SK-N-SH (cell line): ENCODE measurements at regions not wholly inside any gene's neighbourhood (a gene's known extent, or its start where the extent isn't known, plus 50 kb on each side); places are given as distances from the start of the nearest gene placed in this dataset.
A peak's percentile ranks its signal among the peaks of the same experiment; 100 is the strongest.

Experiments used
- CTCF ChIA-PET: fragments of 300-600, 350-600 bp; formaldehyde crosslinking; extraction: SDS; loops from one replicate; lab custom pipeline; 2021; lab: Yijun Ruan, JAX
- POLR2A ChIA-PET: fragments of 350-600 bp; sonication (Branson Sonifier 250); formaldehyde crosslinking; extraction: SDS; loops from one replicate; lab custom pipeline; 2020; ENCODE audit warnings: antibody characterized with exemption, inconsistent platforms; lab: Yijun Ruan, JAX
- DNase-seq: peaks from one replicate; pipeline ENCODE4 v3.0.0; 2012
- H2AFZ ChIP-seq: fragments of 200-600 bp; sonication (generic); 2 replicates; pipeline ENCODE4 v1.8.1; 2016; ENCODE audit warnings: antibody characterized with exemption, mild to moderate bottlenecking, low read depth
- H3F3A ChIP-seq: fragments of 200-600 bp; sonication (generic); replicated peaks from 2 replicates; pipeline ENCODE3; 2016; ENCODE audit warnings: antibody characterized with exemption, mild to moderate bottlenecking; ENCODE audit not compliant: insufficient read depth
- H3K27ac ChIP-seq, 2 experiments: fragments of 200-500 bp in 1 of 2; fragments of 200-600 bp in 1 of 2; sonication (Bioruptor generic) in 1 of 2; sonication (generic), shearing (Covaris generic) in 1 of 2; 2 replicates each; pipeline versions ENCODE4 v1.5.1 to v1.6.1; 2014 to 2016; ENCODE audit warnings: low read depth in 2 of 2, inconsistent platforms in 1 of 2, low read length in 1 of 2, mild to moderate bottlenecking in 1 of 2, mixed read lengths in 1 of 2
- H3K27me3 ChIP-seq: fragments of 200-600 bp; sonication (generic), shearing (Covaris generic); 2 replicates; pipeline ENCODE4 v1.6.1; 2016; ENCODE audit warnings: mixed run types; ENCODE audit not compliant: insufficient read depth
- H3K36me3 ChIP-seq, 2 experiments: fragments of 200-500 bp in 1 of 2; fragments of 200-600 bp in 1 of 2; sonication (Bioruptor generic) in 1 of 2; sonication (generic) in 1 of 2; replicated peaks in 1 of 2; 2 replicates each; pipeline versions ENCODE3 to v1.5.1; 2014 to 2016; ENCODE audit warnings: low read length in 1 of 2, mild to moderate bottlenecking in 1 of 2; ENCODE audit not compliant: insufficient read depth in 2 of 2, control insufficient read depth in 1 of 2
- H3K4me1 ChIP-seq, 2 experiments: fragments of 200-500 bp in 1 of 2; fragments of 200-600 bp in 1 of 2; sonication (Bioruptor generic) in 1 of 2; sonication (generic), shearing (Covaris generic) in 1 of 2; 2 replicates each; pipeline versions ENCODE4 v1.5.1 to v1.6.1; 2014 to 2016; ENCODE audit warnings: low read depth in 1 of 2, low read length in 1 of 2, mixed run types in 1 of 2; ENCODE audit not compliant: insufficient read depth in 2 of 2, control insufficient read depth in 1 of 2
- H3K4me2 ChIP-seq: fragments of 200-600 bp; sonication (generic), shearing (Covaris generic); 2 replicates; pipeline ENCODE4 v1.6.1; 2017; ENCODE audit warnings: mixed run types
- H3K4me3 ChIP-seq, 2 experiments: fragments of 200-500 bp in 1 of 2; fragments of 200-600 bp in 1 of 2; sonication (Bioruptor generic) in 1 of 2; sonication (generic), shearing (Covaris generic) in 1 of 2; 2 replicates each; pipeline versions ENCODE4 v1.5.1 to v1.8.1; 2014 to 2016; ENCODE audit warnings: low read depth in 2 of 2, inconsistent platforms in 1 of 2, low read length in 1 of 2, mild to moderate bottlenecking in 1 of 2, mixed read lengths in 1 of 2, moderate library complexity in 1 of 2
- H3K79me2 ChIP-seq: fragments of 200-600 bp; sonication (generic); 2 replicates; pipeline ENCODE4 v1.8.1; 2017; ENCODE audit warnings: mild to moderate bottlenecking; ENCODE audit not compliant: insufficient read depth
- H3K9ac ChIP-seq: fragments of 200-600 bp; sonication (generic); 2 replicates; pipeline ENCODE4 v1.6.1; 2017; ENCODE audit warnings: mixed run types
- H3K9me2 ChIP-seq: fragments of 200-600 bp; sonication (generic); 2 replicates; pipeline ENCODE4 v1.6.1; 2017; ENCODE audit warnings: mixed run types
- H3K9me3 ChIP-seq: fragments of 200-600 bp; sonication (generic); 2 replicates; pipeline ENCODE4 v1.6.1; 2017; ENCODE audit warnings: mixed run types, mild to moderate bottlenecking, moderate library complexity
- H4K20me1 ChIP-seq: fragments of 200-600 bp; sonication (generic); 2 replicates; pipeline ENCODE4 v1.6.1; 2017; ENCODE audit warnings: mild to moderate bottlenecking, mixed run types; ENCODE audit not compliant: insufficient read depth
- CHD2 ChIP-seq: fragments of 150-350 bp; IDR thresholded peaks from 2 replicates; pipeline ENCODE4 v1.6.1; 2018; ENCODE audit warnings: low read length; ENCODE audit not compliant: partially characterized antibody
- CTCF ChIP-seq: fragments of 200-600 bp; sonication (generic); IDR thresholded peaks from 2 replicates; pipeline ENCODE4 v1.6.1; 2017; ENCODE audit warnings: antibody characterized with exemption, mild to moderate bottlenecking, moderate library complexity
- EZH2phosphoT487 ChIP-seq: fragments of 200-600 bp; sonication (generic); IDR thresholded peaks from 2 replicates; pipeline ENCODE4 v1.6.1; 2017; ENCODE audit warnings: low read depth, mixed run types, mild to moderate bottlenecking, antibody characterized with exemption, moderate library complexity, borderline replicate concordance
- FOXM1 ChIP-seq: IDR thresholded peaks from 2 replicates; pipeline ENCODE4 v1.4.0; 2012; ENCODE audit warnings: low read depth, mild to moderate bottlenecking
- GATA2 ChIP-seq: sonication (generic); formaldehyde crosslinking; IDR thresholded peaks from 2 replicates; pipeline ENCODE4 v1.5.0; 2020; ENCODE audit warnings: mild to moderate bottlenecking, missing genetic modification reagents
- IRF3 ChIP-seq: fragments of 150-350 bp; IDR thresholded peaks from 2 replicates; pipeline ENCODE4 v1.6.1; 2016; ENCODE audit warnings: mild to moderate bottlenecking, low read depth, low read length
- MEF2A ChIP-seq: IDR thresholded peaks from 2 replicates; pipeline ENCODE4 v1.4.0; 2012; ENCODE audit warnings: low read depth, borderline replicate concordance
- PBX3 ChIP-seq: IDR thresholded peaks from 2 replicates; pipeline ENCODE4; 2012
- RAD21 ChIP-seq: IDR thresholded peaks from 2 replicates; pipeline ENCODE4 v1.6.1; 2012; ENCODE audit warnings: mild to moderate bottlenecking, low read length
- REST ChIP-seq: IDR thresholded peaks from 2 replicates; pipeline ENCODE4 v1.6.1; 2012; ENCODE audit warnings: mild to moderate bottlenecking, low read depth, low read length, moderate library complexity
- RFX5 ChIP-seq: IDR thresholded peaks from 2 replicates; pipeline ENCODE4 v1.6.1; 2012; ENCODE audit warnings: mild to moderate bottlenecking, improper control_type of control experiment, low read length
- SMC3 ChIP-seq: IDR thresholded peaks from 2 replicates; pipeline ENCODE4 v1.6.1; 2012; ENCODE audit warnings: low read depth, low read length, improper control_type of control experiment
- TCF12 ChIP-seq: IDR thresholded peaks from 2 replicates; pipeline ENCODE4 v1.4.0; 2012
- WGBS: methylation state at CpG from one replicate; pipeline ENCODE4 v1.1.6; 2017; ENCODE audit warnings: low lambda C conversion rate; 5-methylcytosine and 5-hydroxymethylcytosine counted together

- peak; percentile 64 for DNase-seq
- H2AFZ ChIP-seq, result no peak overlapping the region
Observed at GRCh38 chr6:134111062-134111677, 58.7 kb upstream of the SLC2A12 start.

GRCh38 chr6:134106702-134107101 is 54.3 kb upstream of the SLC2A12 start:
- no peak overlapping the region for H3K4me2 ChIP-seq
- WGBS, result 42% methylated on average over 2 of the region's 2 CpGs
- no peak overlapping the region for H3K4me3 ChIP-seq
- H3K27ac ChIP-seq, result no peak overlapping the region
- H3K9me3 ChIP-seq, result no peaks in the 10 kb centered on the region
- H3K27me3 ChIP-seq, result no peaks in the 10 kb centered on the region; the same call in 1 of the 2 replicates
- ChIA-PET CTCF (interaction anchor here (0.6 to 3.4 kb wide), 9 partner anchors 10 to 190 kb away, joined by 4 to 10 read pairs (median 5); no protein-coding TSS in a partner anchor), POLR2A (no interaction called here)
- no peak overlapping the region for H2AFZ ChIP-seq
- H3K9ac ChIP-seq, result no peak overlapping the region
- H3F3A ChIP-seq, result no peaks in the 10 kb centered on the region
- H3K36me3 ChIP-seq, result no peaks in the 10 kb centered on the region
- H3K9me2 ChIP-seq, result no peaks in the 10 kb centered on the region
- no peaks in the 10 kb centered on the region for H3K79me2 ChIP-seq
- no peaks in the 10 kb centered on the region for H3K4me1 ChIP-seq
- H4K20me1 ChIP-seq, result no peaks in the 10 kb centered on the region
- DNase-seq, result no peak
- no peak for TF ChIP-seq CTCF
- no peak for TF ChIP-seq CHD2
- no peak for TF ChIP-seq TCF12
- no peak for TF ChIP-seq GATA2 (CRISPR knock-in tag)
- no peak for TF ChIP-seq MEF2A
- no peak for TF ChIP-seq FOXM1
- TF ChIP-seq RFX5, result no peak
- TF ChIP-seq REST, result no peak
- TF ChIP-seq PBX3, result no peak
- TF ChIP-seq IRF3, result no peak
- TF ChIP-seq EZH2phosphoT487, result no peak

More at GRCh38 chr6:134111062-134111677, 58.7 kb upstream of the SLC2A12 start:
- CTCF ChIA-PET, result interaction anchor here (0.6 to 7.8 kb wide), 13 partner anchors 8 to 829 kb away, joined by 3 to 53 read pairs (median 4); no protein-coding TSS in a partner anchor
- H3K9ac ChIP-seq, result no peak overlapping the region
- no peaks in the 10 kb centered on the region for H3F3A ChIP-seq
- H3K27ac ChIP-seq, result no peak overlapping the region
- TF ChIP-seq RAD21, result peak; percentile 42; the same call in 1 of the 2 replicates
- peak; percentile 90 for TF ChIP-seq CTCF
- peak; percentile 52 for TF ChIP-seq SMC3
- TF ChIP-seq EZH2phosphoT487, result no peak
- H3K4me1 ChIP-seq, result no peaks in the 10 kb centered on the region
- no peaks in the 10 kb centered on the region for H3K9me2 ChIP-seq
- H3K4me3 ChIP-seq, result peak overlapping the region in 1 of 2 experiments; percentile 57; a peak in 1 of 4 replicates
- 50% methylated on average over 4 of the region's 4 CpGs for WGBS
- H3K9me3 ChIP-seq, result no peaks in the 10 kb centered on the region
- H4K20me1 ChIP-seq, result no peaks in the 10 kb centered on the region
- no peaks in the 10 kb centered on the region; the same call in 1 of the 2 replicates for H3K27me3 ChIP-seq
- no peaks in the 10 kb centered on the region for H3K36me3 ChIP-seq
- POLR2A ChIA-PET, result no interaction called here
- H3K79me2 ChIP-seq, result no peaks in the 10 kb centered on the region
- no peak overlapping the region for H3K4me2 ChIP-seq
